NB4 (cell line): ENCODE measurements at regions not wholly inside any gene's neighbourhood (a gene's known extent, or its start where the extent isn't known, plus 50 kb on each side); places are given as distances from the start of the nearest gene placed in this dataset.

Experiments used
- DNase-seq: peaks from one replicate; pipeline ENCODE4 v3.0.0; 2010; ENCODE audit warnings: low read depth
- H3K4me3 ChIP-seq: one replicate; pipeline ENCODE4 v1.5.1; 2011; ENCODE audit warnings: mild to moderate bottlenecking, low read depth, low read length, moderate library complexity
- MYC ChIP-seq: IDR thresholded peaks from 2 replicates; pipeline ENCODE4 v1.6.1; 2011; ENCODE audit warnings: low read depth, low read length
- POLR2A ChIP-seq: IDR thresholded peaks from 2 replicates; pipeline ENCODE4 v1.6.1; 2011; ENCODE audit warnings: mild to moderate bottlenecking; ENCODE audit not compliant: insufficient read length; ENCODE audit errors: extremely low read depth
- TF ChIP-seq, protein P1 (sequence below): IDR thresholded peaks from 2 replicates; pipeline ENCODE4 v1.6.1; 2011; ENCODE audit warnings: low read depth, low read length
- TF ChIP-seq, protein P2 (sequence below): IDR thresholded peaks from one replicate; pipeline ENCODE4 v1.5.1; 2012; ENCODE audit warnings: low read depth, low read length

DNA sequence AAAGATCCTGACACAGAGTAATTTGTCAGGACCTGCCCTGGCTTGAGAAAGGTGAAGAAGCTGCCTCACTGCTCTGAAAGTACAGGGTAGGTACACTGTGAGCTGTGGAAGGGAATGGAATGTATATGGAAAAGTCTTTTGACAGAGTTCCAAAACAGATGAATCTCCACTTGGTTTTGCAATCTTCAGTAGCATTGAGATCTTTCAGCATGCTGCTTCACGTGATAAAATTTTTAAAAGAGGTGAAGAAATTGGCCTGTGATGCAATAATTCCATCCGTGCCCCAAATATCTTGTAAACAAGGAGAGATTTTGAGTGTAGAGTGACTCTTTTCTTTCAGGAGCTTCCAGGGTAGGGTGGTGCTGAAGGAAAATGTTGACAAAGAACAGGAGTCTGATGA, 123.1 kb downstream of the OSR1 start:
- no peak for TF ChIP-seq MYC
- no peak for TF ChIP-seq POLR2A
- TF ChIP-seq, protein P1, sequence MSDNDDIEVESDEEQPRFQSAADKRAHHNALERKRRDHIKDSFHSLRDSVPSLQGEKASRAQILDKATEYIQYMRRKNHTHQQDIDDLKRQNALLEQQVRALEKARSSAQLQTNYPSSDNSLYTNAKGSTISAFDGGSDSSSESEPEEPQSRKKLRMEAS = no peak
- TF ChIP-seq, protein P2, sequence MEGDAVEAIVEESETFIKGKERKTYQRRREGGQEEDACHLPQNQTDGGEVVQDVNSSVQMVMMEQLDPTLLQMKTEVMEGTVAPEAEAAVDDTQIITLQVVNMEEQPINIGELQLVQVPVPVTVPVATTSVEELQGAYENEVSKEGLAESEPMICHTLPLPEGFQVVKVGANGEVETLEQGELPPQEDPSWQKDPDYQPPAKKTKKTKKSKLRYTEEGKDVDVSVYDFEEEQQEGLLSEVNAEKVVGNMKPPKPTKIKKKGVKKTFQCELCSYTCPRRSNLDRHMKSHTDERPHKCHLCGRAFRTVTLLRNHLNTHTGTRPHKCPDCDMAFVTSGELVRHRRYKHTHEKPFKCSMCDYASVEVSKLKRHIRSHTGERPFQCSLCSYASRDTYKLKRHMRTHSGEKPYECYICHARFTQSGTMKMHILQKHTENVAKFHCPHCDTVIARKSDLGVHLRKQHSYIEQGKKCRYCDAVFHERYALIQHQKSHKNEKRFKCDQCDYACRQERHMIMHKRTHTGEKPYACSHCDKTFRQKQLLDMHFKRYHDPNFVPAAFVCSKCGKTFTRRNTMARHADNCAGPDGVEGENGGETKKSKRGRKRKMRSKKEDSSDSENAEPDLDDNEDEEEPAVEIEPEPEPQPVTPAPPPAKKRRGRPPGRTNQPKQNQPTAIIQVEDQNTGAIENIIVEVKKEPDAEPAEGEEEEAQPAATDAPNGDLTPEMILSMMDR = no peak
- H3K4me3 ChIP-seq = no peak overlapping the region
- DNase-seq = no peak

GRCh38 chr2:19232312-19232711, 126.1 kb downstream of the OSR1 start:
- DNase-seq = no peak
- no peak overlapping the region for H3K4me3 ChIP-seq
- TF ChIP-seq MYC (no peak), POLR2A (no peak)
- TF ChIP-seq, protein P2 = no peak
- TF ChIP-seq, protein P1 = no peak

DNA sequence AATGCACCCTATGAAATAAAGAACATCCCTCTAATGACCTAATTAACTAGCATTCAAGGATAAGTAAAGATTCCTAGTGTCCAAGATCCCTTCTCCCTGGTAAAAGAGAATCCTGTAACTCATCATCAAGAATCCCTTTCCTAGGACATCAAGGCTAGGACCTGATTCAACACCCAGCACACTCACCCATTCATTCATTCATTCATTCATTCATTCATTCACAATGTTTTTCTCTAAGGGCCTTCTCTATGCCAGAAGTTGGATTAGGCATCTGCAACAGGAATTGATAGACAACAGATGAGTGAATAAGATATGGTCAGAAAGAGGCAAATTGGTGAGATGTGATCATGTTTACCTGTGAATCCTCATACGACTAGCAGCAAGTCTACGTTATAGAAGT, 126.8 kb downstream of the OSR1 start:
- DNase-seq = no peak
- no peak overlapping the region for H3K4me3 ChIP-seq
- TF ChIP-seq, protein P1 = no peak
- TF ChIP-seq, protein P2 = no peak
- no peak for TF ChIP-seq MYC
- TF ChIP-seq POLR2A = no peak

DNA sequence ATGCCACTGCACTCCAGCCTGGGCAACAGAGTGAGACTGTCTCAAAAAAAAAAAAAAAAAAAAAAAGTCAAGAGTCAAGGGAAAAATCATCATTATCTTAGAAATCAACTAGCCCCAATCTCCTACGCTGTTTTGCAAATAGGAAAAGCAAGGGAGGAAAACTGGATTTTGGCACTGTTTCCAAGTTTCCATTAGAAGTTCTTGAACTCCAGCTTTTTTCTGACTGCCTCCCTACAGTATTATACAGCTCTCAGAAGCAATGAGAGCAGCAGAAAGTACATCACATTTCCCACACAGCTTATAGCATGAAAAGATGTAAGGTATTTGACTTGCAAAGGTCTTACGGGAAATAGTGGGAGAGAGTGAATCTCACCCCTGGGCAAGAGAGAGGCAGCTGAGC, 127.8 kb downstream of the OSR1 start:
- TF ChIP-seq MYC (no peak), POLR2A (no peak)
- TF ChIP-seq, protein P1 = no peak
- TF ChIP-seq, protein P2 = no peak
- DNase-seq = no peak
- no peak overlapping the region for H3K4me3 ChIP-seq

DNA sequence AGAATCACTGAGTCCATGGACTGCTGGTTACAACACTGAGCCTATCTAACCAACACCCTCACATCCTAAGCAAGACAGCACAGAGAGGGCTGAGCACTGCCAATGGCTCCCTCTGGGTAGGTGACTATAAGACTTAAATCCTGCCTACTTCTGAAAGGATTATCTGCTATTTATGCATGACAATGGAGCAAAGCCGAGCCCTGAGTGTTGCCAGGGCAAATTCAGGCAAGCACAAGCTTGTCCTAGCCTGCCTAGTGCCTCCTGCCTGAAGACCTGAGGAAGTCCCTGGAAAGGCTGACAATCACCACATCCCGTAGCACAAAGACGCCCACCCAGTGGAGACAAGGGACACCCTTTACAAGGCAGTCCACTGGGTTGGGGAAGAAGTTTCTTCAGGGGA, 129.7 kb downstream of the OSR1 start:
- TF ChIP-seq, protein P1 = no peak
- TF ChIP-seq, protein P2 = no peak
- no peak for TF ChIP-seq MYC
- TF ChIP-seq POLR2A = no peak
- no peak for DNase-seq
- no peak overlapping the region for H3K4me3 ChIP-seq

DNA sequence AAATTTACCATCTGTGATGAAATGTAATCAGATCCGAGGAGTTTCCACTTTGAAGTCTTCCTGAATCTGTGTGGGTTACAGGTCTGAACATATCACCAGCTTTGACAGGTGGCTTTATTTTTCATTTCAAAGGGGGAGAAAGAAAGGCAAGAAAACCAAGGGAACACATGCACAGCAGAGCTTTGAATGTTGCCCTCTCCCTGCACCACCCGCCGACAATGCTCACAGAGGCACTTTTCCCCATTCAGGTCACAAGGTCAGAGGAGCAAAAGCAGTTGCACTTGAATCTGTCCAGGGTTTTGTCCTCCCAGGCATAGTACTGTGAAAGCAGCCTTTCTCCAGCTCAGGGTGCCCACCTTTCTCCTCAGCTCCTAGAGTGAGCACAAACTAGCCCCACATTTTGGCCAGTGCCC, 130.2 kb downstream of the OSR1 start:
- no peak overlapping the region for H3K4me3 ChIP-seq
- TF ChIP-seq, protein P1 = no peak
- TF ChIP-seq POLR2A (no peak), MYC (no peak)
- TF ChIP-seq, protein P2 = no peak
- no peak for DNase-seq
